Endothelial cell (in vitro differentiated cells): ENCODE measurements at regions not wholly inside any gene's neighbourhood (a gene's known extent, or its start where the extent isn't known, plus 50 kb on each side); places are given as distances from the start of the nearest gene placed in this dataset.
"Not testable (repeated sequence)": the region's sequence is repeated elsewhere in the genome, so short reads cannot be mapped to it uniquely, and the experiment has no call there.

ENCODE experiments used
- DNase-seq: peaks from one replicate; pipeline ENCODE4 v3.0.0; 2021; ENCODE audit warnings: low spot score
- H3K27ac Mint-ChIP-seq: one replicate; pipeline ENCODE4 v1.8.0; 2021; ENCODE audit warnings: mixed read lengths, inconsistent platforms; ENCODE audit not compliant: unreplicated experiment
- H3K27me3 Mint-ChIP-seq: one replicate; pipeline ENCODE4 v1.8.0; 2021; ENCODE audit warnings: mild to moderate bottlenecking, moderate library complexity, mixed read lengths, inconsistent platforms; ENCODE audit not compliant: unreplicated experiment
- H3K36me3 Mint-ChIP-seq: one replicate; pipeline ENCODE4 v1.8.0; 2021; ENCODE audit warnings: mild to moderate bottlenecking, low read depth, mixed read lengths, inconsistent platforms; ENCODE audit not compliant: unreplicated experiment
- H3K4me1 Mint-ChIP-seq: one replicate; pipeline ENCODE4 v1.8.0; 2021; ENCODE audit warnings: mild to moderate bottlenecking, mixed read lengths, inconsistent platforms; ENCODE audit not compliant: unreplicated experiment
- H3K4me3 Mint-ChIP-seq: one replicate; pipeline ENCODE4 v1.8.0; 2021; ENCODE audit warnings: mild to moderate bottlenecking, mixed read lengths, inconsistent platforms; ENCODE audit not compliant: unreplicated experiment
- H3K9me3 Mint-ChIP-seq: one replicate; pipeline ENCODE4 v1.8.0; 2021; ENCODE audit warnings: mixed read lengths, inconsistent platforms; ENCODE audit not compliant: unreplicated experiment
- TF ChIP-seq, protein P1 (sequence below): fragments of 200-600 bp; sonication (generic); IDR thresholded peaks from one replicate; pipeline ENCODE4 v1.5.0; 2021; ENCODE audit warnings: antibody characterized with exemption; ENCODE audit not compliant: unreplicated experiment

DNA sequence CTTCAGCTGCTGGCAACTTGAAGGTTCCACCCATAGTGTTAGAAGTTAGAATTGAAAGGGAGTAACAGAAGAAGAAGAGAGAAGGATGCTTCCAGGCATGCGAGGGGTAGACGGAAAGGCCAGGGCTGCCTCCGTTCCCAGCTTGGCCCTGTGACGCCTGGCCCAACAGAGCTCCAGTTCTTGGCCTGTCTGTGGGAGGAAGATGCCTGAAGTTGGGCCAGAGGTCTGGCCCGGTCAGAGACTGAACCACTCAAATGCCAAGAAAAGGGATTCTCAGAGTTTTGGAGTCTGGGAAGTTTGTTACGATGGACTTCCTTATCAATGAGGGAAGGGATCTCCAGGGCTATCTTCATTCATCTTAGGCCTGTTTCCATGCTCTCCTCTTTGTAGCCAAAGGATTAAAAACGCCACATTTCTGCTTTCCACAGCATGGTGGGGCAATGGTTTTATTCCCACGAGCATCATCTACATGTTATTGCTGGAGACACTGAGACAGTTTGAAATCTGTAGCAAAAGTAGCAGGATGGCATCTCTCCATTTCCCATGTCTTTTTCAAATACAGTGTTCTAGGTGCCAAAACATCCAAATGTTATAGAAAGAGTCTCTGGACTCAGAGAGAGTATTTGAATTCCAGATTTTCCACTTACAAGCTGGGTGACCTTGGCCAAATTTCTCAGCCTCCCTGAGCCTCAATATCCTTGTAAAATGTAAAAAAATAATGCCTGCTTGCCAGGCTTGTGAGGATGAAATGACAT is 65.4 kb upstream of the ANKRD55 start:
- Mint-ChIP-seq H3K27me3 (peaks cover 3% of the 10 kb centered on the region), H3K9me3 (no peaks in the 10 kb centered on the region), H3K4me1 (no peaks in the 10 kb centered on the region), H3K4me3 (no peak overlapping the region), H3K36me3 (no peaks in the 10 kb centered on the region), H3K27ac (no peak overlapping the region)
- no peak for DNase-seq
- TF ChIP-seq, protein P1, sequence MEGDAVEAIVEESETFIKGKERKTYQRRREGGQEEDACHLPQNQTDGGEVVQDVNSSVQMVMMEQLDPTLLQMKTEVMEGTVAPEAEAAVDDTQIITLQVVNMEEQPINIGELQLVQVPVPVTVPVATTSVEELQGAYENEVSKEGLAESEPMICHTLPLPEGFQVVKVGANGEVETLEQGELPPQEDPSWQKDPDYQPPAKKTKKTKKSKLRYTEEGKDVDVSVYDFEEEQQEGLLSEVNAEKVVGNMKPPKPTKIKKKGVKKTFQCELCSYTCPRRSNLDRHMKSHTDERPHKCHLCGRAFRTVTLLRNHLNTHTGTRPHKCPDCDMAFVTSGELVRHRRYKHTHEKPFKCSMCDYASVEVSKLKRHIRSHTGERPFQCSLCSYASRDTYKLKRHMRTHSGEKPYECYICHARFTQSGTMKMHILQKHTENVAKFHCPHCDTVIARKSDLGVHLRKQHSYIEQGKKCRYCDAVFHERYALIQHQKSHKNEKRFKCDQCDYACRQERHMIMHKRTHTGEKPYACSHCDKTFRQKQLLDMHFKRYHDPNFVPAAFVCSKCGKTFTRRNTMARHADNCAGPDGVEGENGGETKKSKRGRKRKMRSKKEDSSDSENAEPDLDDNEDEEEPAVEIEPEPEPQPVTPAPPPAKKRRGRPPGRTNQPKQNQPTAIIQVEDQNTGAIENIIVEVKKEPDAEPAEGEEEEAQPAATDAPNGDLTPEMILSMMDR, result no peak

DNA sequence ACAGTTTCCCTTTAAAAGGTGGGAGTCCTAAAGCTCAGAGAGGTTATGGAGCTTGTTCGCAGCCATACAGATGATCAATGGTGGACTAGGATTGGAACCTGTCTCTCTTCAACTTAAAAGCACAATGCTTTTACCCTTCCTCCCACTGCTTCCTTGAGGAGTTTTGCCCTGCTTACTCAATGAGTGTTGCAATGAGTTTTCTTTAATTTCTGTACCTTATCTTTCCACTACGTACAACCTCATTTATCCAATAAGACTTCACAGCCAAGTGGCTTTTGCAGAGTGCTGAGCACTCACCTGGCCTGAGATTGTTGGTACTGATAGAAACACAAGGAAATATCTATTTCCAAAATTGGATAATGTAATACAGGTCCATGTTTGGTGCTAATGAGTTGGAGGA is 64.7 kb upstream of the ANKRD55 start:
- H3K4me3 Mint-ChIP-seq, result no peak overlapping the region

DNA sequence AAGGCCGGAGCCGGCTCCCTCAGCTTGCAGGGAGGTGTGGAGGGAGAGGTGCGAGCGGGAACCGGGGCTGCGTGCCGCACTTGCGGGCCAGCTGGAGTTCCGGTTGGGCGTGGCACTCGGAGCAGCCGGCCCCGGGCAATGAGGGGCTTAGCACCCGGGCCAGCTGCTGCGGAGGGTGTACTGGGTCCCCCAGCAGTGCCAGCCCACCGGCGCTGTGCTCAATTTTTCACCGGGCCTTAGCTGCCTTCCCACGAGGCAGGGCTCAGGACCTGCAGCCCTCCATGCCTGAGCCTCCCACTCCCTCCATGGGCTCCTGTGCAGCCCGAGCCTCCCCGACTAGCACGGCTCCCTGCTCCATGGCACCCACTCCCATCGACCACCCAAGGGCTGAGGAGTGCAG is 62.2 kb upstream of the ANKRD55 start:
- not testable (repeated sequence) for H3K4me1 Mint-ChIP-seq, H3K4me3 Mint-ChIP-seq, H3K27ac Mint-ChIP-seq, H3K36me3 Mint-ChIP-seq, H3K27me3 Mint-ChIP-seq, DNase-seq, H3K9me3 Mint-ChIP-seq

More for the DNA sequence above, 64.7 kb upstream of the ANKRD55 start:
- Mint-ChIP-seq H3K9me3 (no peaks in the 10 kb centered on the region), H3K27ac (no peak overlapping the region), H3K4me1 (no peaks in the 10 kb centered on the region), H3K27me3 (peaks cover 3% of the 10 kb centered on the region), H3K36me3 (no peaks in the 10 kb centered on the region)
- DNase-seq, result no peak
- TF ChIP-seq, protein P1, result no peak

DNA sequence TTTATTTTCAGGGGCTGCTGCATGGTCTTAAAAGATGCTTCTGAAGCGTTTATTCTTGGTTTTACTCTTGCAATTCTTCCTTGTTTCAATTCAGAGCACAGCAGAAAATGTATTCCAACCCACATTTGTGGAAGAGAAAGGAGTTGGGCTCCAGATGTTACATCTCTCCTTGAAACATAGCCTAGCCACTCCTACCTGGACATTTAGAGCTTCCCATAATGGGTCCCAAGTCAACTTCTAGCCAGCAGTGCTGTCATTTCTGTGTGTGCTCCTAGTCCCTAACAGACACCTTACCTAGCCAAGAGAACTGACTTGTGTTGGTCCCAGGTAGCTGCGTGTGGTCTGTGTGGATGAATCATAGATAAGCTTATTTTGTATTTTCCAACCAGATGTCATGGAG is 61.2 kb upstream of the ANKRD55 start:
- no peaks in the 10 kb centered on the region for H3K36me3 Mint-ChIP-seq
- TF ChIP-seq, protein P1, result no peak
- H3K9me3 Mint-ChIP-seq, result no peaks in the 10 kb centered on the region
- no peak for DNase-seq
- H3K4me3 Mint-ChIP-seq, result no peak overlapping the region
- no peak overlapping the region for H3K27ac Mint-ChIP-seq
- H3K27me3 Mint-ChIP-seq, result peaks cover 3% of the 10 kb centered on the region
- no peaks in the 10 kb centered on the region for H3K4me1 Mint-ChIP-seq

DNA sequence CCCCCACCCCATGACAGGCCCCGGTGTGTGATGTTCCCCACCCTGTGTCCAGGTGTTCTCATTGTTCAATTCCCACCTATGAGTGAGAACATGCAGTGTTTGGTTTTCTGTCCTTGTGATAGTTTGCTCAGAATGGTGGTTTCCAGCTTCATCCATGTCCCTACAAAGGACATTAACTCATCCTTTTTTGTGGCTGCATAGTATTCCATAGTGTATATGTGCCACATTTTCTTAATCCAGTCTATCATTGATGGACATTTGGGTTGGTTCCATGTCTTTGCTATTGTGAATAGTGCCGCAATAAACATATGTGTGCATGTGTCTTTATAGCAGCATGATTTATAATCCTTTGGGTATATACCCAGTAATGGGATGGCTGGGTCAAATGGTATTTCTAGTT is 59.7 kb upstream of the ANKRD55 start:
- not testable (repeated sequence) for H3K4me1 Mint-ChIP-seq, H3K4me3 Mint-ChIP-seq, H3K36me3 Mint-ChIP-seq, H3K9me3 Mint-ChIP-seq, DNase-seq, H3K27me3 Mint-ChIP-seq, H3K27ac Mint-ChIP-seq

DNA sequence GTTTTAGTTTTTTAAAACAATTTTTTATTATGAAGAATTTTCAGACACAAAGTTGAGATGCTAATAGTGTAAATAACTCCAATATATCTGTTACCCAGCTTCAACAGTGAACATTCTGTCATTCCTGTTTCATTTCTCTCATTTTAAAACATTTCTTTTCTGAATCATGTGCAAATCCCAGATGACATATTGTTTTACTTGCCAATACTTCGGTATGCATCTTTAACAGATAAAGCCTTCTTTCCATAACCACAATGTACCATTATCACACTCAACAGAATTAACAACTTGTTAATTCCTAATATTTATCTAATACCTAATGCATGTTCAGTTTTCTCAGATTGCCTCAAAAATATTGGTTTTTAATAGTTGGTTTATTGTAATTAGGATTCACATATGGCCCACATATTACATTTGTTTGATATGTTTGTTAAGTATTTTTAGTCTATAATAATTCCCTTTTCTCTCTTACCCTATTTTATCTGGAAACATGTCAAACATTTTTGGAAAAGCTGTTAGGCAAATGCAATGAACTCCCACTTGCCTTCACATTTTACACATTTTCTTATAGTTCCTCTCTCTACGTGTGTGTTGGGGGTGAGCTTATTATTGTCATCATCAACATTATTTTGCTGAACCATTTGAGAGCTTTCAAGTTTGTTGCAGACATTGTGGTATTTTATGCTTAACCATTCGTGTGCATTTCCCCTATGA is 58.7 kb upstream of the ANKRD55 start:
- peaks cover 2% of the 10 kb centered on the region for H3K27me3 Mint-ChIP-seq

More for the DNA sequence above, 58.7 kb upstream of the ANKRD55 start:
- H3K4me3 Mint-ChIP-seq, result no peak overlapping the region
- DNase-seq, result no peak
- H3K36me3 Mint-ChIP-seq, result no peaks in the 10 kb centered on the region
- TF ChIP-seq, protein P1, result no peak
- no peaks in the 10 kb centered on the region for H3K4me1 Mint-ChIP-seq
- H3K27ac Mint-ChIP-seq, result no peak overlapping the region
- H3K9me3 Mint-ChIP-seq, result no peaks in the 10 kb centered on the region
